ENCODE measurements at regions not wholly inside any gene's neighbourhood (a gene's known extent, or its start where the extent isn't known, plus 50 kb on each side); places are given as distances from the start of the nearest gene placed in this dataset.

DNA sequence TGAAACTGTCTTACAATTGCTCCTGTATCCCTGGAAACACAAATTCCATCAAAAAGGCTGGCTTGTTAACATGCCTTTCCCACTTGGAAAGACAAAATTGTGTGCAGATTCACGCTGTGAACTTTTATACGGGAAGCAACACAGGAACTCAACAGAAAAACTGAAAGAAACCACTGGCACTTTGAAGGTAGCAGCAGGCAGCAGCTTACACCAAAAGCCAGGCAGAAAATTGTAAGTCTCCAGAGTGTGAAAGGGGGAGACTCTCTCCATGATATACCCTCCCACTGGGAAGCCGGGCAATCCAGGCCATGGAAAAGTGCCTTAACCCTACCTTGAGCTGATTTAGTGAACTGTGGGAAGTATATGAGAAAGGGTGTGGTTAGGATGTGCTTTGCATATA, 943.7 kb downstream of the CDH18 start:
- Histone ChIP-seq H3K27me3 (ENCODE audit: control insufficient read depth, insufficient read depth, low read length) (no peaks in the 10 kb centered on the region), H3K4me1 (ENCODE audit: control insufficient read depth, extremely low read depth, insufficient read depth, low read length) (no peaks in the 10 kb centered on the region), H3K36me3 (ENCODE audit: control insufficient read depth, insufficient read depth, low read length) (no peaks in the 10 kb centered on the region), H2AFZ (ENCODE audit: low read length) (no peak overlapping the region), H3K9me3 (ENCODE audit: control insufficient read depth, insufficient read depth, low read depth, low read length) (no peaks in the 10 kb centered on the region), H3K79me2 (ENCODE audit: control insufficient read depth, insufficient read depth, low read length) (no peaks in the 10 kb centered on the region), H3K9ac (ENCODE audit: insufficient read depth, low read length) (no peak overlapping the region), H4K20me1 (ENCODE audit: control insufficient read depth, extremely low read depth, insufficient read depth, low read length) (no peaks in the 10 kb centered on the region), H3K4me2 (ENCODE audit: extremely low read depth, insufficient read depth, low read length) (no peak overlapping the region), H3K27ac (ENCODE audit: insufficient read depth, low read length) (no peak overlapping the region), H3K4me3 (replicated peaks in 1 of 4; ENCODE audit: control extremely low read depth in 1 of 4, insufficient read depth in 1 of 4, low read depth in 3 of 4, low read length in 4 of 4) (no peak overlapping the region)
- TF ChIP-seq EZH2 (IDR thresholded peaks at IDR 0.05; ENCODE audit: low read length, missing control alignments): no peak
- TF ChIP-seq, protein P1, sequence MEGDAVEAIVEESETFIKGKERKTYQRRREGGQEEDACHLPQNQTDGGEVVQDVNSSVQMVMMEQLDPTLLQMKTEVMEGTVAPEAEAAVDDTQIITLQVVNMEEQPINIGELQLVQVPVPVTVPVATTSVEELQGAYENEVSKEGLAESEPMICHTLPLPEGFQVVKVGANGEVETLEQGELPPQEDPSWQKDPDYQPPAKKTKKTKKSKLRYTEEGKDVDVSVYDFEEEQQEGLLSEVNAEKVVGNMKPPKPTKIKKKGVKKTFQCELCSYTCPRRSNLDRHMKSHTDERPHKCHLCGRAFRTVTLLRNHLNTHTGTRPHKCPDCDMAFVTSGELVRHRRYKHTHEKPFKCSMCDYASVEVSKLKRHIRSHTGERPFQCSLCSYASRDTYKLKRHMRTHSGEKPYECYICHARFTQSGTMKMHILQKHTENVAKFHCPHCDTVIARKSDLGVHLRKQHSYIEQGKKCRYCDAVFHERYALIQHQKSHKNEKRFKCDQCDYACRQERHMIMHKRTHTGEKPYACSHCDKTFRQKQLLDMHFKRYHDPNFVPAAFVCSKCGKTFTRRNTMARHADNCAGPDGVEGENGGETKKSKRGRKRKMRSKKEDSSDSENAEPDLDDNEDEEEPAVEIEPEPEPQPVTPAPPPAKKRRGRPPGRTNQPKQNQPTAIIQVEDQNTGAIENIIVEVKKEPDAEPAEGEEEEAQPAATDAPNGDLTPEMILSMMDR (conservative IDR thresholded peaks at IDR 0.05 in 1 of 2, IDR thresholded peaks at IDR 0.05 in 1 of 2; ENCODE audit: low read depth in 1 of 2, low read length in 2 of 2): no peak
- DNase-seq (ENCODE audit: low read depth in 2 of 2): no peak

DNA sequence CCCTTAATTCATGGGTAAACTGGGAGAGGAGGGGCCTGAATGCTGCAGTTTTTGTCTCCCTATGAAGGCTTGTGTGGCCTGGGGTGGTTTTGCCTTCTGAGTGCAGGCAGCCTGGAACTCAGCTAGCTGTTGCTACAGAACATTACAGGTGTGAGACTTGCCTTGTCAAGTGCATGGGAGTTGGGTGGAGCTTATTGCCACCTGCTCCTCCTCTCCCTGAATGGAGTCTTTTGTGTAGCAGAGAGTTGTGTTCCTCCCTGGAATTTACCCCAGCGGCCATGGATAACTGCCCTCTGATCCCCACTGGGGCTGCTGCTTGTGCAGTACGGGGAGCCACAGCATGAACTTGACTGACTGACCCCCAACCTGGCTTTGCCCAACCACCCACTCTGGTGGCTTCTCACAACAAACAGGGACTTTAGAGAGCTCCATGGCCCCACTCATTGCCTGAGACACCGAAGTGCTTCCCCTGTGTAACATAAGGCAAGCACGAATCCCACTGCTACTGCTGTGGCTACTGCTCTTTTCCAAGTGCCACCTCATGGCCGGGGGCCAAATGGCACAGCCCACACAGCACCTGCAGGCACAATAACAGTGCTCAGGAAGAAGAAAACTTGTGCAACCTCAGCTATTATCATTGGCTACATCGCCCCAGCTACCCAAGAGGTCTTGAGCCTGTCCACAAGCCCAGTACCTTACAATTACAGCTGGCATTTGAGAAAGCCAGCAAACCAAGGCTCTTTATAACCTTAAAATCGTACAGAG, 942.9 kb downstream of the CDH18 start:
- H3K4me1 ChIP-seq (ENCODE audit: control insufficient read depth, extremely low read depth, insufficient read depth, low read length): no peaks in the 10 kb centered on the region
- no peaks in the 10 kb centered on the region for H3K27me3 ChIP-seq (ENCODE audit: control insufficient read depth, insufficient read depth, low read length)
- H3K36me3 ChIP-seq (ENCODE audit: control insufficient read depth, insufficient read depth, low read length): no peaks in the 10 kb centered on the region
- H3K27ac ChIP-seq (ENCODE audit: insufficient read depth, low read length): no peak overlapping the region
- no peak overlapping the region for H3K4me3 ChIP-seq (replicated peaks in 1 of 4; ENCODE audit: control extremely low read depth in 1 of 4, insufficient read depth in 1 of 4, low read depth in 3 of 4, low read length in 4 of 4)
- H3K79me2 ChIP-seq (ENCODE audit: control insufficient read depth, insufficient read depth, low read length): no peaks in the 10 kb centered on the region
- H2AFZ ChIP-seq (ENCODE audit: low read length): no peak overlapping the region
- no peak for DNase-seq (ENCODE audit: low read depth in 2 of 2)
- no peaks in the 10 kb centered on the region for H3K9me3 ChIP-seq (ENCODE audit: control insufficient read depth, insufficient read depth, low read depth, low read length)
- H4K20me1 ChIP-seq (ENCODE audit: control insufficient read depth, extremely low read depth, insufficient read depth, low read length): no peaks in the 10 kb centered on the region
- no peak overlapping the region for H3K9ac ChIP-seq (ENCODE audit: insufficient read depth, low read length)
- TF ChIP-seq, protein P1 (conservative IDR thresholded peaks at IDR 0.05 in 1 of 2, IDR thresholded peaks at IDR 0.05 in 1 of 2; ENCODE audit: low read depth in 1 of 2, low read length in 2 of 2): no peak
- no peak for TF ChIP-seq EZH2 (IDR thresholded peaks at IDR 0.05; ENCODE audit: low read length, missing control alignments)
- H3K4me2 ChIP-seq (ENCODE audit: extremely low read depth, insufficient read depth, low read length): no peak overlapping the region

DNA sequence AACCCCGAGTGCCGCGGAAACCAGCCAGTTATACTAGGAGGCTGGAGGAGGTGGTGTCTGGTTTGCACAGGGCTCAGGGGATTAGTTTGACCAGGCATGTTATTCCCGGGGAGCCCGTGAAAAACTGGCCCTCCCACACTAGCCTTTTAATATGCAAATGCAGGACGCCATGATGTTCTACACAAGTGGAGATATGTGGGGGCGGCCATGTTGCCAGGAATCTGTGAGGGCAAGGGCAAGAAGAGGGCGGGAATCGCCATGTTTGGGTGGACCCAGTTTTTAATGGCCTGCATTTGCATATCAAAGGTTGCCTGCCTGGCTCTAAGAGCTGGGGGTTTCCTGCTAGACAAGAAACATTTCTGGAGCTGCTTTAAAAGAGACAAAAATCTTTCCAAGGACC, 940.7 kb downstream of the CDH18 start:
- H4K20me1 ChIP-seq (ENCODE audit: control insufficient read depth, extremely low read depth, insufficient read depth, low read length): no peaks in the 10 kb centered on the region
- no peaks in the 10 kb centered on the region for H3K36me3 ChIP-seq (ENCODE audit: control insufficient read depth, insufficient read depth, low read length)
- no peak for DNase-seq (ENCODE audit: low read depth in 2 of 2)
- TF ChIP-seq, protein P1 (conservative IDR thresholded peaks at IDR 0.05 in 1 of 2, IDR thresholded peaks at IDR 0.05 in 1 of 2; ENCODE audit: low read depth in 1 of 2, low read length in 2 of 2): no peak
- no peak for TF ChIP-seq EZH2 (IDR thresholded peaks at IDR 0.05; ENCODE audit: low read length, missing control alignments)
- no peaks in the 10 kb centered on the region for H3K27me3 ChIP-seq (ENCODE audit: control insufficient read depth, insufficient read depth, low read length)
- no peak overlapping the region for H3K27ac ChIP-seq (ENCODE audit: insufficient read depth, low read length)
- H3K9ac ChIP-seq (ENCODE audit: insufficient read depth, low read length): no peak overlapping the region
- no peak overlapping the region for H3K4me2 ChIP-seq (ENCODE audit: extremely low read depth, insufficient read depth, low read length)
- H2AFZ ChIP-seq (ENCODE audit: low read length): no peak overlapping the region
- no peaks in the 10 kb centered on the region for H3K79me2 ChIP-seq (ENCODE audit: control insufficient read depth, insufficient read depth, low read length)
- H3K4me3 ChIP-seq (replicated peaks in 1 of 4; ENCODE audit: control extremely low read depth in 1 of 4, insufficient read depth in 1 of 4, low read depth in 3 of 4, low read length in 4 of 4): no peak overlapping the region
- no peaks in the 10 kb centered on the region for H3K9me3 ChIP-seq (ENCODE audit: control insufficient read depth, insufficient read depth, low read depth, low read length)
- no peaks in the 10 kb centered on the region for H3K4me1 ChIP-seq (ENCODE audit: control insufficient read depth, extremely low read depth, insufficient read depth, low read length)
